ENCODE measurements at regions not wholly inside any gene's neighbourhood (a gene's known extent, or its start where the extent isn't known, plus 50 kb on each side); places are given as distances from the start of the nearest gene placed in this dataset.
"Not testable (repeated sequence)": the region's sequence is repeated elsewhere in the genome, so short reads cannot be mapped to it uniquely, and the experiment has no call there.

- no peak for DNase-seq (ENCODE audit: low spot score)
- no peaks in the 10 kb centered on the region for H3K27me3 Mint-ChIP-seq (ENCODE audit: low read depth)
- H3K4me1 Mint-ChIP-seq (ENCODE audit: low read depth) = peaks cover 56% of the 10 kb centered on the region
- H3K36me3 Mint-ChIP-seq (ENCODE audit: low read depth) = no peaks in the 10 kb centered on the region
- H3K9me3 Mint-ChIP-seq (ENCODE audit: low read depth) = peaks cover 5% of the 10 kb centered on the region
- peak overlapping the region; percentile 35 for H3K4me3 Mint-ChIP-seq (ENCODE audit: unreplicated experiment)
- TF ChIP-seq CTCF (IDR thresholded peaks at IDR 0.05) = no peak
- peak overlapping the region; percentile 99 for H3K27ac Mint-ChIP-seq (ENCODE audit: unreplicated experiment)
Observed at GRCh38 chr3:107222907-107223306, 154.3 kb upstream of the CCDC54 start.

GRCh38 chr3:107224026-107224596, 153.1 kb upstream of the CCDC54 start:
- H3K9me3 Mint-ChIP-seq (ENCODE audit: low read depth) = peaks cover 5% of the 10 kb centered on the region
- no peak overlapping the region for H3K27ac Mint-ChIP-seq (ENCODE audit: unreplicated experiment)
- DNase-seq (ENCODE audit: low spot score) = no peak

GRCh38 chr3:107227091-107227490, 150.1 kb upstream of the CCDC54 start:
- H3K9me3 Mint-ChIP-seq (ENCODE audit: low read depth) = peaks cover 5% of the 10 kb centered on the region
- no peak for TF ChIP-seq CTCF (IDR thresholded peaks at IDR 0.05)
- H3K27ac Mint-ChIP-seq (ENCODE audit: unreplicated experiment) = peak overlapping the region; percentile 9
- H3K4me1 Mint-ChIP-seq (ENCODE audit: low read depth) = peaks cover 25% of the 10 kb centered on the region
- no peak for DNase-seq (ENCODE audit: low spot score)
- no peaks in the 10 kb centered on the region for H3K36me3 Mint-ChIP-seq (ENCODE audit: low read depth)
- no peaks in the 10 kb centered on the region for H3K27me3 Mint-ChIP-seq (ENCODE audit: low read depth)
- no peak overlapping the region for H3K4me3 Mint-ChIP-seq (ENCODE audit: unreplicated experiment)

More at GRCh38 chr3:107224026-107224596, 153.1 kb upstream of the CCDC54 start:
- Mint-ChIP-seq H3K27me3 (ENCODE audit: low read depth) (no peaks in the 10 kb centered on the region), H3K4me3 (ENCODE audit: unreplicated experiment) (no peak overlapping the region), H3K36me3 (ENCODE audit: low read depth) (no peaks in the 10 kb centered on the region), H3K4me1 (ENCODE audit: low read depth) (peaks cover 44% of the 10 kb centered on the region)
- no peak for TF ChIP-seq CTCF (IDR thresholded peaks at IDR 0.05)

- DNase-seq (ENCODE audit: low spot score); H3K9me3 Mint-ChIP-seq (ENCODE audit: low read depth); H3K4me3 Mint-ChIP-seq (ENCODE audit: unreplicated experiment); H3K27me3 Mint-ChIP-seq (ENCODE audit: low read depth); H3K27ac Mint-ChIP-seq (ENCODE audit: unreplicated experiment); H3K36me3 Mint-ChIP-seq (ENCODE audit: low read depth): not testable (repeated sequence)
- H3K4me1 Mint-ChIP-seq (ENCODE audit: low read depth) = peaks cover 14% of the 10 kb centered on the region
Observed at GRCh38 chr3:107233877-107234276, 143.4 kb upstream of the CCDC54 start.

GRCh38 chr3:107235193-107235927, 141.9 kb upstream of the CCDC54 start:
- H3K27ac Mint-ChIP-seq (ENCODE audit: unreplicated experiment) = no peak overlapping the region
- H3K4me1 Mint-ChIP-seq (ENCODE audit: low read depth) = peaks cover 18% of the 10 kb centered on the region
- H3K36me3 Mint-ChIP-seq (ENCODE audit: low read depth) = no peaks in the 10 kb centered on the region
- H3K9me3 Mint-ChIP-seq (ENCODE audit: low read depth) = no peaks in the 10 kb centered on the region
- DNase-seq (ENCODE audit: low spot score) = no peak
- H3K4me3 Mint-ChIP-seq (ENCODE audit: unreplicated experiment) = peak overlapping the region; percentile 62
- no peaks in the 10 kb centered on the region for H3K27me3 Mint-ChIP-seq (ENCODE audit: low read depth)
- no peak for TF ChIP-seq CTCF (IDR thresholded peaks at IDR 0.05)

- DNase-seq (ENCODE audit: low spot score) = no peak
- Mint-ChIP-seq H3K9me3 (ENCODE audit: low read depth) (no peaks in the 10 kb centered on the region), H3K36me3 (ENCODE audit: low read depth) (no peaks in the 10 kb centered on the region), H3K27me3 (ENCODE audit: low read depth) (no peaks in the 10 kb centered on the region), H3K4me3 (ENCODE audit: unreplicated experiment) (peak overlapping the region; percentile 62), H3K27ac (ENCODE audit: unreplicated experiment) (peak overlapping the region; percentile 90), H3K4me1 (ENCODE audit: low read depth) (peaks cover 19% of the 10 kb centered on the region)
- peak; percentile 98 for TF ChIP-seq CTCF (IDR thresholded peaks at IDR 0.05)
Observed at GRCh38 chr3:107235928-107236315, 141.3 kb upstream of the CCDC54 start.

All from chondrocyte (in vitro differentiated cells).